ENCODE measurements at regions not wholly inside any gene's neighbourhood (a gene's known extent, or its start where the extent isn't known, plus 50 kb on each side); places are given as distances from the start of the nearest gene placed in this dataset.
"Not testable (repeated sequence)": the region's sequence is repeated elsewhere in the genome, so short reads cannot be mapped to it uniquely, and the experiment has no call there.

GRCh38 chr10:44278837-44279324, 106.0 kb downstream of the CXCL12 start:
- DNase-seq (ENCODE audit: low read depth, low spot score), result no peak

GRCh38 chr10:44268435-44268948, 116.4 kb downstream of the CXCL12 start:
- not testable (repeated sequence) for DNase-seq (ENCODE audit: low read depth, low spot score)

- no peak for DNase-seq (ENCODE audit: low read depth, low spot score)
These were observed 117.9 kb downstream of the CXCL12 start for GRCh38 chr10:44267007-44267406.

GRCh38 chr10:44264244-44264643, 120.7 kb downstream of the CXCL12 start:
- no peak for DNase-seq (ENCODE audit: low read depth, low spot score)

GRCh38 chr10:44263771-44264170, 121.1 kb downstream of the CXCL12 start:
- no peak for DNase-seq (ENCODE audit: low read depth, low spot score)

GRCh38 chr10:44262551-44263251, 122.2 kb downstream of the CXCL12 start:
- no peak for DNase-seq (ENCODE audit: low read depth, low spot score)

GRCh38 chr10:44261710-44262455, 123.0 kb downstream of the CXCL12 start:
- no peak for DNase-seq (ENCODE audit: low read depth, low spot score)

- no peak for DNase-seq (ENCODE audit: low read depth, low spot score)
These were observed 123.6 kb downstream of the CXCL12 start for GRCh38 chr10:44261296-44261695.

GRCh38 chr10:44260286-44260928, 124.5 kb downstream of the CXCL12 start:
- no peak for DNase-seq (ENCODE audit: low read depth, low spot score)

- DNase-seq (ENCODE audit: low read depth, low spot score), result no peak
These were observed 125.6 kb downstream of the CXCL12 start for GRCh38 chr10:44259090-44259874.

GRCh38 chr10:44258460-44259089, 126.3 kb downstream of the CXCL12 start:
- DNase-seq (ENCODE audit: low read depth, low spot score), result no peak

GRCh38 chr10:44258019-44258418, 126.9 kb downstream of the CXCL12 start:
- no peak for DNase-seq (ENCODE audit: low read depth, low spot score)

- DNase-seq (ENCODE audit: low read depth, low spot score), result no peak
These were observed 131.0 kb downstream of the CXCL12 start for GRCh38 chr10:44253769-44254462.

GRCh38 chr10:44252631-44253030, 132.3 kb downstream of the CXCL12 start:
- DNase-seq (ENCODE audit: low read depth, low spot score), result not testable (repeated sequence)

GRCh38 chr10:44249933-44250332, 135.0 kb downstream of the CXCL12 start:
- DNase-seq (ENCODE audit: low read depth, low spot score), result not testable (repeated sequence)

- DNase-seq (ENCODE audit: low read depth, low spot score), result no peak
These were observed 135.4 kb downstream of the CXCL12 start for GRCh38 chr10:44249490-44249889.

GRCh38 chr10:44246700-44247099, 138.2 kb downstream of the CXCL12 start:
- DNase-seq (ENCODE audit: low read depth, low spot score), result not testable (repeated sequence)

- not testable (repeated sequence) for DNase-seq (ENCODE audit: low read depth, low spot score)
These were observed 138.6 kb downstream of the CXCL12 start for GRCh38 chr10:44246287-44246686.

- DNase-seq (ENCODE audit: low read depth, low spot score), result no peak
These were observed 139.3 kb downstream of the CXCL12 start for GRCh38 chr10:44245601-44245938.
